GM21526 (cell line): ENCODE measurements at regions not wholly inside any gene's neighbourhood (a gene's known extent, or its start where the extent isn't known, plus 50 kb on each side); places are given as distances from the start of the nearest gene placed in this dataset.

Source experiments
- ATAC-seq: cut with Tn5 transposase; IDR thresholded peaks from one replicate; pipeline ENCODE4 v1.9.1; 2021; ENCODE audit warnings: moderate library complexity; ENCODE audit not compliant: unreplicated experiment, low FRiP score

GRCh38 chr5:152337484-152337883 is 67.6 kb downstream of the NMUR2 start:
- ATAC-seq, result no peak

- no peak for ATAC-seq
These were observed 69.6 kb downstream of the NMUR2 start for GRCh38 chr5:152335461-152335860.

- ATAC-seq, result no peak
These were observed 72.2 kb downstream of the NMUR2 start for GRCh38 chr5:152332716-152333460.

GRCh38 chr5:152331718-152332117 is 73.4 kb downstream of the NMUR2 start:
- no peak for ATAC-seq

GRCh38 chr5:152331006-152331405 is 74.1 kb downstream of the NMUR2 start:
- no peak for ATAC-seq

GRCh38 chr5:152329761-152330283 is 75.3 kb downstream of the NMUR2 start:
- no peak for ATAC-seq

GRCh38 chr5:152329207-152329606 is 75.9 kb downstream of the NMUR2 start:
- no peak for ATAC-seq

GRCh38 chr5:152315942-152316341 is 89.1 kb downstream of the NMUR2 start:
- ATAC-seq, result no peak

- ATAC-seq, result no peak
These were observed 90.8 kb downstream of the NMUR2 start for GRCh38 chr5:152314196-152314829.

GRCh38 chr5:152309926-152310450 is 95.1 kb downstream of the NMUR2 start:
- ATAC-seq, result no peak

- no peak for ATAC-seq
These were observed 98.7 kb downstream of the NMUR2 start for GRCh38 chr5:152306386-152306785.

GRCh38 chr5:152305525-152305924 is 99.6 kb downstream of the NMUR2 start:
- ATAC-seq, result no peak

- no peak for ATAC-seq
These were observed 101.2 kb downstream of the NMUR2 start for GRCh38 chr5:152303841-152304240.

- ATAC-seq, result no peak
These were observed 107.2 kb downstream of the NMUR2 start for GRCh38 chr5:152297866-152298265.

GRCh38 chr5:152293189-152293588 is 111.9 kb downstream of the NMUR2 start:
- no peak for ATAC-seq

GRCh38 chr5:152290181-152290580 is 114.9 kb downstream of the NMUR2 start:
- ATAC-seq, result no peak

- ATAC-seq, result no peak
These were observed 116.0 kb downstream of the NMUR2 start for GRCh38 chr5:152288917-152289595.

GRCh38 chr5:152288499-152288898 is 116.6 kb downstream of the NMUR2 start:
- ATAC-seq, result no peak

GRCh38 chr5:152285764-152286163 is 119.3 kb downstream of the NMUR2 start:
- no peak for ATAC-seq

- ATAC-seq, result no peak
These were observed 122.7 kb downstream of the NMUR2 start for GRCh38 chr5:152282331-152282730.

GRCh38 chr5:152277936-152278335 is 127.1 kb downstream of the NMUR2 start:
- no peak for ATAC-seq
